ENCODE measurements at regions not wholly inside any gene's neighbourhood (a gene's known extent, or its start where the extent isn't known, plus 50 kb on each side); places are given as distances from the start of the nearest gene placed in this dataset.

DNA sequence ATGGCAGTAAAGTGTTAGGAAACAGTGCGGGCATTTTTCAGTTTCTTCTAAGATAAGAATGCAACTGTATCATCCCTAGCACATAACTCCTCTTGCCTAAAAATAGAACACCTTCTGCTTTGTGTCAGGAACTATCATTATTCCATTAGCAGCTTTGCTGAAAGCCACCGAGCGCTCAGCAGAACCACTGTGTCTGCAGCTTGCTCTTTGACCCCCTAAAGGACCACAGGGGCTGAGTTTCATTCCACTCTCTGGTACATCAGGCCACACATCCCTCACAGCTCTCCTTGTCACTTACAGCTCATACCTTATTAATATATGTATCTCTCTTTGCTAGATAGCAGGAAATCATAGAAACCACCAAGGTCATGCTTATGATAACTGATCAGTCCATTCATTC is 360.2 kb downstream of the KCNA4 start:
- no peak for TF ChIP-seq SUZ12 (IDR thresholded peaks at IDR 0.05)
- no peak for TF ChIP-seq TARDBP (IDR thresholded peaks at IDR 0.05)
- no peak for TF ChIP-seq ARNT (IDR thresholded peaks at IDR 0.05)
- TF ChIP-seq, protein P1, sequence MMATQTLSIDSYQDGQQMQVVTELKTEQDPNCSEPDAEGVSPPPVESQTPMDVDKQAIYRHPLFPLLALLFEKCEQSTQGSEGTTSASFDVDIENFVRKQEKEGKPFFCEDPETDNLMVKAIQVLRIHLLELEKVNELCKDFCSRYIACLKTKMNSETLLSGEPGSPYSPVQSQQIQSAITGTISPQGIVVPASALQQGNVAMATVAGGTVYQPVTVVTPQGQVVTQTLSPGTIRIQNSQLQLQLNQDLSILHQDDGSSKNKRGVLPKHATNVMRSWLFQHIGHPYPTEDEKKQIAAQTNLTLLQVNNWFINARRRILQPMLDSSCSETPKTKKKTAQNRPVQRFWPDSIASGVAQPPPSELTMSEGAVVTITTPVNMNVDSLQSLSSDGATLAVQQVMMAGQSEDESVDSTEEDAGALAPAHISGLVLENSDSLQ (IDR thresholded peaks at IDR 0.05) = no peak
- TF ChIP-seq FOXM1 (IDR thresholded peaks at IDR 0.05; ENCODE audit: borderline replicate concordance) = no peak
- TF ChIP-seq FOXK2 (IDR thresholded peaks at IDR 0.05) = no peak
- no peak for TF ChIP-seq SP1 (IDR thresholded peaks at IDR 0.05)
- TF ChIP-seq BHLHE40 (IDR thresholded peaks at IDR 0.05; ENCODE audit: borderline replicate concordance) = no peak
- TF ChIP-seq HDGF (IDR thresholded peaks at IDR 0.05; ENCODE audit: borderline replicate concordance) = no peak
- no peak for TF ChIP-seq ZNF384 (IDR thresholded peaks at IDR 0.05)
- TF ChIP-seq FOXA1 (IDR thresholded peaks at IDR 0.05) = no peak
- TF ChIP-seq ELF4 (IDR thresholded peaks at IDR 0.05) = no peak
- no peak for TF ChIP-seq NFRKB (IDR thresholded peaks at IDR 0.05)
